ENCODE measurements at regions not wholly inside any gene's neighbourhood (a gene's known extent, or its start where the extent isn't known, plus 50 kb on each side); places are given as distances from the start of the nearest gene placed in this dataset.

DNA sequence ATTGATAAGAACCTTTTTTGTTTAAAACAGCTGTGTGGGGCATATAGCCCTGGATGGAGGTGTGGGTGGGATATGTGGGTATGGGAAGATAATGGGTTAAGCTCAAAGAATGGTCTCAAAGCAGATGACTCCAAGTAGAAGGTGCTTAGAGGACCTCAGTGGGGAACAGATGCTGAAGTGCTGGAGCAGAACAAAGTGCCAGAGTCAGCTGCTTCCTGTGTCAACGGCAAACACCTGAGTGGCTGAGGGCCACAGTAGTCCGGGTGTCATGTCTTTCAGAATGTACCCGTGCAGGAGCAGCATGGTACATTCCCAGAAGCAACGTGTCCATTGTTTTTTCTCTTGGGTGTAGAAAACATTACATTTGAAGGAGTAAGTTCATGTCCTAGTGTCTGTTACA, 210.6 kb downstream of the CCNG2 start:
- DNase-seq (ENCODE audit: low read depth): no peak

DNA sequence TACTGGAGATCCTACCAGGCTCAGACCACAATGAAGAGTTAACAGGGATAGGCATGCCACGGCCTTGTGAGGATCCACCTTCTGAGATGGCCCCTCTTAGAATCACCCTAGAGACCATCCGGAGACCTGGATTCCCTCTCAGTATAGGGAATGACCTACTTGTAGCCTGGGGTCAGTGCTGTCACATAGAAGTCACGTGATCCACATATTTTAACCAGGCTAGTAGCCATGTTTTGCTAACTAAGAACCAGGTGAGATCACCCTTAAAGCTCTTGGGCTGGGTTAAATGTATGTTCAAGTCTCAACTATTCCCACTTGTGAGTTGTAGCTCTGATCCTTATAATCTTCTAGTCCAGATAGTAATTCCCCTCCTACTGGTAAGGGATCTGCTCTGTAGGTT, 215.4 kb downstream of the CCNG2 start:
- DNase-seq (ENCODE audit: low read depth): no peak

DNA sequence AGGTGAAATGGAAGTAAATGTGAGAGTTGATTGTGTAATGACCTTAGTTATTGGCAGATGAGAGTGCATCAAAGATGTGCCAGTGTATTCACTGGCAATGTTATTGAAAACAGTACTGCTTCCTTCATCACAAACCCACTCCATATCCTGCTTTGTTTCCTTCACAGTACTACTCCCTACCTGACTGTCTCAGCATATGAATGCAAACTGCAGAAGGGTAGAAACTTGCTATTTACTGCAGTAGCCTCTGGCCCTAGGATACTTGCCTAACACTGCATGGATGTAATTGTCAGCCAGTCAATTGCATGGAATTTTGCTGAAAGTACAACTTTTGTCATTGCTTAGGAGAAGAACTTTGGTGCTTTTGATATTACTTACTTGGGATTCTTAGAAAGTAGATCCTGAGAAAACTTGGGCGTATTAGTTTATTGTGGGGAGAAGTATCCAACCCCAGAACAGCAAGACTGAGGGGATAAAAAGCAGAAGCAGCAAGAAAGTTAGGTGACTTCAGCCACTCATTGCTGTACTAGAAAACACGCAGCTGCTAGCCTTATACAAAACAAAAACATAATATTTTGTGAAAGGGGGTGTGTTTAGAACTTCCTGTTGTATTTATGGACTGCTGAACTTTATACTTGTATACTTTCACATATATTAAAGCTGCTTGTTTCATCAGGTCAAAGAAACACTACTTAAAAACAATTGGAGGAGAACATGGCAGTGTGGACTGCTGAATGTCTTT, 219.0 kb downstream of the CCNG2 start:
- DNase-seq (ENCODE audit: low read depth): no peak

DNA sequence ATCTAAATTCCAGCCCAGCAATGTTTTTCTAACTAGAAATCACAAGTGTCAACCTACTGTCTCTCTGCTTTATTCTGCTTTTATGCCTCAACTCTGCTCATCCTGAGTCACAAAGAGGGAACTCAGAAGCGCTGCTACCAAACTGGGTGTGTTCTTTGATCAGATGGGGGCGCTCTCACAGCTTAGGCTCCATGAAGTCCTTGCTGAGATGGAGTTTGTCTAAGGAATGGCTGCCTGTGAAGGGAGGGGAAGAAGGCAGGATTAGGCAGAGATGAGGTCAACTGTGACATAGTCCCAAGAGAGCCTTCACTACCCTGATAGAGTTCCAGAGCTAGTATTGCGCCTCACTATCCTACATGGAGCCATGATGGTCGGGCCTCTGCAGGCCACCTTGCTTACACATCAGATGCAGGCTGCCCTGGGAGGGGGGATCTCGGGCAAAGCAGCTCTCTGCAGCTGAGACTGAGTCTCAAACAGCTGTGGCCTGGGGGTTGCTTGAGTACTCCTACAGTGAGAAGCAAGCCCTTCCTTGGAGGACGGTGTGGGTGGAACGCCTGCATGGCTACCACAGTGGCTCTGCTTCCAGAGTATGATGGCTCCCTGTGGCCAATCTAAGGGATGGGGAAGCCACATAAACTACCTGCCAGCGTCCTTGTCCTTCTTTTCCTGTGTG, 219.9 kb downstream of the CCNG2 start:
- DNase-seq (ENCODE audit: low read depth): no peak

DNA sequence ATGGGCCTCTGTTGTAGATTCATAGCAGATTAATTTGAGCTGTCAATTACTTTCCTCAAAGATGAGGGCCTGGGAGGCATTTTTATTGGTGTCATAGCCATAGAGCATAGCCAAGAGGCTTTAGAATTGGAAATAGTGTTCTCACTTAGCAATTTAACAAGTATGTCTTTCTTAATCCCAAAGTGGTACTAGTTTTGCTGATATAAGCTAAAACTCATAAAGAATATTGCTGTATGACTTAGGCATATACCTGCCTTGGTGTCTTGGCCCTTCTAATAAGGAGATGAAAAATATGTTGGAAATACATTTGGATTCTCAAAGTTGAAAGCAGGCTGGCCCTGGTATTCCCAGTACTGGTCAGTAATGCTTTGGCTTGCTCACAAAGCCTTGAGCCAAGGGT, 221.5 kb upstream of the CXCL13 start:
- DNase-seq (ENCODE audit: low read depth): no peak

DNA sequence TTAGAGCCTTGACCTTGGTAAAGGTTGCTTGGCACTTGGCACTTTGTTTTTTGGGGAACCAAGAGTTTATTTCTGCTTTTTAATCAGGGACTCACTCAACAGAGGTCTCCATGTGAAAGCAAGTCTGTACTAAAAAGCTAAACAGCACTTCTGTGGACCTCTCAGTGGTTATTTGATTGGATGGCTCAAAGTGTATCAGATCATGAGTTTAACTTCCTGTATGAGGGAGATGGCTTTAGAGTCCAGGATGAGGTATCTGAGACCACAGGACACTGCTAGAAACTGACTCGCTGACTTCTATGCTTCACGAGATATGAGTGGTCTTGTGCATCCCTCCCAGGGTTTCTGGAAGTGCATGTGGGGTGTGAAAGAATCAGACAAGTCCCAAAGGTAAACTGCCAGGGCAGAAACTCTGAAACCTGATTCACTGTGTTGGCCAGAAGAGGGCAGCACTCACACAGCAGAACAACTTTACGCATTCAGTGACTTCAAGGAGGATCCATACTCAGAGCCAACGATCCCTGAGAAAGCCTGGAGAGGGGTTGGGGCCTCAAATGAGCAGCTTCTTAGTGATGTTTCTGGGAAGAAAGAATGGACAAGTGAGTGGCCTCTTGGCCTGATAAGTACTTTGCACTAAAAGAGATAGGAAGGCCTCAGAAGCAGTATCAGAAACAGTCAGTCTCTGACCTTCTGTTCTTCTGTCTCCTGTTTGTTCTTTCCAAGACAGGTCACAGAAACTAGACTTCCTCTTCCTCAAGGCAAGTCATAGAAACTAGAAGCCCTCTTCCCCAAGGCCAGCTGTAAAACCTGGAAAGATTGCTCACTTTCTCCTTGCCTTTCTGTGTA, 220.3 kb upstream of the CXCL13 start:
- DNase-seq (ENCODE audit: low read depth): peak; percentile 16

DNA sequence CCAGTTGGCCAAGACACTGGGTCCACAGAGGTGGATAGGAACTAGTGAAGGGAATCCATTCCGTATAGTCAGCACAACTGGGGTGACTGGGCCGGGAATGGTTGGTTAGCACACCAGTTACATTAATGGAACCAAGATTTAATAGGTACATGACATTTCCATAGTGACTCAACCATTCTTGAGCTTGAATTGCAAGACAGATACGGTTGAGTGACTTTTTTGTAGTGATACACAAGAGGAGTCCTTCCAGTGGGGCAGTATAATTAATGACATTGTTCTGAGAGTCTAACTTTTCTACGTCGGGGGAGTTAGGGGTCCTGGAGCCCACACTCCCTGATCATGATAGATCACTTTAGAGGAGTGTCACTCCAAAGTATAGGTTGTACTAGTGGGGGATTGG, 211.6 kb upstream of the CXCL13 start:
- DNase-seq (ENCODE audit: low read depth): no peak

DNA sequence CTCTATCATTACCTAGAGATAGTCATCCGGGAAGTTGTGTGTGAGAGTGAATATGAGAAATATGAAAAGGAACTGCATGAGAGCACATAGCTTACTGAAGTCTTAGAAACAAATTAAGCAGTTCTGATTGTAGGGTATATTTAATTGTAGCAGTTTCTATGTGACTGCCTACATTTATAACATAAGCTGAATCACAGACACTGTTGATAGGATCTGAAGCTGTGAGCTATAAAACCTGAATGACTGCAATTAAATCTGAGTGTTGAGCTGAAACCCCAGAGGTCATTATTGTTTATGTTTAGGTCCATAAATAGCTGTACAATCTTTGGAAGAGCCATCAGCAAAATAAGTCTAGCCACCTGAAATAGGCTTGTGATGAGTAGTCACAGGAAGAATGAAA, 210.1 kb upstream of the CXCL13 start:
- DNase-seq (ENCODE audit: low read depth): no peak

DNA sequence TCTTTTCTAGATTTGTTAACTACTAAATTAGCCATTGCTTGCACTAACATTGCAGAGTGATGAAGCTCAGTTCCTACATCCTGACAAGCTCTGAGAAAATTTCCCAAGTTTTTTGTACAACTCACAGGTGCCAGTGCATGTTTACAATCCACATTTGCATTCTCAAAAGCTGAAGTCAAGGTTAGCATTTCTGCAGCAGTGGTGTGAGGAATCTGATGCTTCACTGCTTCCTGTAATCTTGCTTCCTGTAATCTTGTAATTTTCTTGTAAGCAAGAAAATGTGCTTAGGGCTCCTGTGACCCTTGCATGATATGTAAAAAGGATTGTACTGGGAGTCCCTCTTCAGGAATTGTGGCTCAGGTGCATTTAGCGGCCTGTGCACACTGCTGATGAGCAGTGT, 207.4 kb upstream of the CXCL13 start:
- DNase-seq (ENCODE audit: low read depth): no peak

DNA sequence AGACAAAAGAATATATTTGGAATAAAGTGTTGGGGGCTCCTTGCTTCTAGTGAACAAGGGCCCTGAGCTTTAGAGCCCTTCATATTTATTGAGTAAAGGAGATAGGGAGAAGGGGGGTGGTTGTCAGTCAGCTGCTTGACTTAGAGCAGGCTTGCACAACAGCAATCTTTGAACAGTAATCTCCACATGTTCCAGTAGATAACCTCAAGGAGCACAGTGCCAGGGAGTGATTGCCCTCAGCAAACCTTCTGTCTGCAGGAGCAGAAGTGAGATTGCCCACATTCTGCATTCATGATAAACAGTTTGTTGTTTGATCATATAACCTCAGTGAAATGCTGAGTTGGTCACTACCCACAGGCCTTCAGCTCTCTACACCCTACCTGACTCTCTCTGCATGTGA, 205.8 kb upstream of the CXCL13 start:
- no peak for DNase-seq (ENCODE audit: low read depth)

DNA sequence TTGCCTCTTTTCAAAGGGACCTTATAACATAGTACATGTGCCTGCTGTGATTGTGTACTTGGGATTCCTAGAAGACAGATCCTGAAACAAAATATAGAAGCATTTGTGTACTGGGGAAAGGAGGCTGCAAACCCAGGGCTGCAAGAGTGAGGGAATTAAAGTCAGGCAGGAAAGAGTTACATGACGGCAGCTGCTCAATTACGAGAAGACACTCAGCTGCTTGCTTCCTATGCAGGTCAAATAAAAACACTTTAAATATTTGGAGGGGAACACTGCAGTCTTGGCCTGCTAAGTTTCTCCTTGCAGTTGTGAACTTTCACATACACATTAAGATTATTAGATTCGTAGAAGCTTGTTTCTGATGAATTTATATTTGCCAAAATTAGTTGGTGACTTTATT, 191.9 kb upstream of the CXCL13 start:
- DNase-seq (ENCODE audit: low read depth): no peak

DNA sequence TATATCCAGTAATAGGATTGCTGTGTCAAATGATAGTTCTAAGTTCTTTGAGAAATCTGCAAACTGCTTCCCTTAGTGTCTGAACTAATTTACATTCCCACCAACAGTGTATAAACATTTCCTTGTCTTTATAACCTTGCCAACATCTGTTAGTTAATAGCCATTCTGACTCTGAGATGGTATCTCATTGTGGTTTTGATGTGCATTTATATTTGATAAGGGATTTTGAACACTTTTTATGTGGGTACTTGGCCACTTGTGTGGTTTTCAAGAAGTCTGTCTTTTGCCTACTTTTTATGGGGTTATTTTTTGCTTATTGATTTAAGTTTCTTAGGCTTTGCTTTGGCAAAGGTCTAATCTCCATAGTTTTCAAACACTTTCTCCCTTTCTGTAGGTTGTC, 189.9 kb upstream of the CXCL13 start:
- no peak for DNase-seq (ENCODE audit: low read depth)

DNA sequence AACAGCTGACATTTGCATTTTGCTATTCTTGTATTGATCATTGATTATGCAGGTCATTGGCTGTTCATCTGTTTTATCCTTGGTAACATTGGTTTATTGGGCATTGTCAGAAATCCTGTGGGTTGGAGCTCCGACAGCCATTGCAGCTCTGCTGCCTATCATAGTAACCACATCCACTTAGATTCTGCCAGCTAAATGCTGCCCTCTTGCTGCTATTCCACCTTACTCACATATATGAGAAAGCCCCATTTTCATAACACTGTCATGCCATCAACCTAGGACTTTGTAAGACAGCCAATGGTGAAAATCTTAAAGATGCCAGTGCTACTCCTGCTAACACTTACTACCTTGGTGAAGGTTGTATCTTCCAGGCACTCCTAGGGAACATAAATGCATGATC, 187.3 kb upstream of the CXCL13 start:
- no peak for DNase-seq (ENCODE audit: low read depth)

DNA sequence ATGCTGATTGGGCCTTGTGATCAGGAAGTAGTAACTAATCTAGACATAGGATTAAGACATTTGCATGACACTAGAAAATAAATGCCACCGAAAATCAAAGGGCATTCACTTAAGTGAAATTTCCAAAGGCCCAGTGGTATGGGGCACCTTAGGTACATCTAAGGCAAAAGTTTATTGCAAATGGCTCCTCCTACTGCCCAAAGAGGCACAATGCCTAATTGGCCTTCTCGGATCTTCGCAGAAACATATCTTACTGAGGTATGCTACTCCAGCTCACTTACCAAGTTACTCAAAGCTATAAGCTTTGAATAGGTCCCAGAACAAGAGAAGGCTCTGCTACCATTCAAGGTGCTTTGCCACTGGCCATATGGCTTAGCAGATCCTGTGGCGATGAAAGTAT, 174.8 kb upstream of the CXCL13 start:
- no peak for DNase-seq (ENCODE audit: low read depth)

DNA sequence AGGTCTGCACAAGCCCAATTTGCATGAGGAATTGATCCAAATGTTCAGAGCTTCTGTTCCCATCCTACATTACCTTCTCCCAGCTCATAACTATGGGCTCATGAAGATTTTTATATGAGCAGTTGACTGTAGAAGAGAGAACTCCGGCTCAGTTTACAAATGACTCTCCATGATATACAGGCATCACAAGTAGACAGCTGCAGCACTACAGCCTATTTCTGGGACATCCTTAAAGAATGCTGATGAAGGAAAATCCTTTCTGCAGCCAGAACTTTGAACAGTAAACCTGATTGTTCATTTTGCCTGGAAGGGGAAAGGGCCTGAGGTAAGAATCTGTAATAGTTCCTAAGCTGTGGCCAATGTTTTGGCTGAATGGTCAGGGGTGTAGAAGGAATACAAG, 174.1 kb upstream of the CXCL13 start:
- no peak for DNase-seq (ENCODE audit: low read depth)

DNA sequence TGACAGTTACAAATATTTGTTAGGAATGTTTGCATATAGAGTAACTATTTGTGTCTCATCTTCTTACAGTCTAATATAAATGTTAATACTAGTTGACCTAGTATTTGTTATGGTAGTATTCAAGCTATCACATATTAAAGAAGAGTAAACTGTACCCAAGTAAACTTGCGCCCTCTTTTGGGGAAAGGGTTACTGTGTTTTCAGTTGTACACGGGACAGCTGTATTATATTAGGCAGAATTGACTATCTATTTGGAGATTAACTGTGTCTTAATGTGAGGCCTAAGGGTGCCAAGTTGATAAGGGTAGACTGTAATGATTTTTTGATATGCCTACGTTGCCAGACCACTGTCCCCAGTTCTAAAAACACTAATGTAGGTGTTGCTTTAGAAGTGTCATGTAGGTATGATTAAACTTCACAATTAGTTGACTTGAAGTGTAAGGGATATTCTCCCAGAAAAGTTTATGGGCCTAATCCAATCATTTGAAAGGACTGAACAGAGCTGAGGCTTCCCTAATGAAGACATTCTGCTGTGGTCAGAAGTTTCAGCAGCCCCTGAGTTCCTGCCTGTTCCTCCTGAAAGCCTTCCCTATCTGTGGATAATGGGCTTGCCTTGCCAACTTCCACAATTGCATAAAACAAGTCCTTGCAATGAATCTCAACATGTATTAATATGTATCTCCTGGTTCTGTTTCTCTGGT, 172.8 kb upstream of the CXCL13 start:
- no peak for DNase-seq (ENCODE audit: low read depth)

DNA sequence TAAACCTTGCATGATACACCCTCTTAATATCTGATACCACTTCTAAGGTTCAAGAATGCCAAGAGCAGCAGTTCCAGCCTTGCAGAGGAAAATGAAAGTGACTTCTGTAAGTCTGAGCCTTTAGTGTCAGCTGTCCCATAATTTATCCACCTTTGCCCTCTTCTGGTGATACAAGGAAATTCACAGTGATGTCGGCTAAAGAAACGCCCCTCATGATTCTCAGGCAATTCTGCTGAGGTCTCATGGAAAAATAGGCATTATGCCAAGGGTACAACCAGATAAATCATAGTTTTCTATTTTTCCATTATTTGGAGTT, 172.2 kb upstream of the CXCL13 start:
- DNase-seq (ENCODE audit: low read depth): no peak

DNA sequence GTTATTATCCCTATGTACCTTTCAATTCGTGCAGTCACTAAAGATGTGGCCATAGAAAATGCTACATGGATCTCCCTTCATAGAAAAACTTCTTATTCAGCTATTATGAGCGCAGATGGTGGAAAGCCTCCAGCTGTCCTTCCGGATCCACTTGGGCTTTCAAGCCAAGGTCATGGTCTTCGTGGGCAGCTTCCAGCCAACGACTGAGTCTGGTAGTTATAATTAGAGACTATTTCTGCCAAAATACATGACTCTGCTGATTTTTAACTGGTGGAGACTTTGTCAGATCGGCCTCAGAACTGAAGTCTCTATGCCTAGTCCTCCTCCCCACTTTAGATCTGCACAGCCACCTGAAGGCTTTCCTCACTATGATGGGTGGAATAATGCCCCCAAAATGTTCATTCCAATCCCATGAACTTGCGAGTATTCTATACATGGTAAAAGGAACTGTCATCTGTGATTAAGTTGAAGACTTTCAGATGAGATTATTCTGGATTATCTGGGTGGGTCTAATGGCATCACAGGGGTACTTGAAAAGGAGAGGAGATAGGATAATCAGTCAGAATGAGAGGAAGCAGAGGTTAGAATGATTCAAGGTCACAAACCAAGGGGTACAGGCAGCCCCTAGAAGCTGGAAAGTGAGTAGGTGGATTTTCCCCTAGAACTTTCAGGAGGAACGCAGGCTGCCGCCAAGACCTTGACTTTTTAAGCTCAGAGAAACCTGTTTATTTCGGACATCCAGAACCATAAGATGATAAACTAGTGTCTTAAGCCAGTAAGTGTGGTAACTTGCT, 171.1 kb upstream of the CXCL13 start:
- no peak for DNase-seq (ENCODE audit: low read depth)

DNA sequence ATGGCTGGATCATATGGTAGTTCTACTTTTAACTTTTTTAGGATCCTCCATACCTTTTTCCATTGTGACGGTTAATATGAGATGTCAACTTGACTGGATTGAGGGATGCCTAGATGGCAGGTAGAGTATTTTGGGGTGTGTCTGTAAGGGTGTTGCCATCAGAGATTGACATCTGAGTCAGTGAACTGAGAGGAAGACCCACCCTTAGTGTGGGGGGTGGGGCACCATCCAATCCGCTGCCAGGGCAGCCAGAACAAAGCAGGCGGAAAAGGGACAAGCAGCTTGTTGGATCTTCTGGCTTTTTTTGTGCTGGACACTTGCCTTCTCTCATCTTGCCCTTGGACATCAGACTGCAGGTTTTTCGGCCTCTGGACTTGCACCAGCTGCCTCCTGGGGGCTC, 168.5 kb upstream of the CXCL13 start:
- DNase-seq (ENCODE audit: low read depth): no peak

DNA sequence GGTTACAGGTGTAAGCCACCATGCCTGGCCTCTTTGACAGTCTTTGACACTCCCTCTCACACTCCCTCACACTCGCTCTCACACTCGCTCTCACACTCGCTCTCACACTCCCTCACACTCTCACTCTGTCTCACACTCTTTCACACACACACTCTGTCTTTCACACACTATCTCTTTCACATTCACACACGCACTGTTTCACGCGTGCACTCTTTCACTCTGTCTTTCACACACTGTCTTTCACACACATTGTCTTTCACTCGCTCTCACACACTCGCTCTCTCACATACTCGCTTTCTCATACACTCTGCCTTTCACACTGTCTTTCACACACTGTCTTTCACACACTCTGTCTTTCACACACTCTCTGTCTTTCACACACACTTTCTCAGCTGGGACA, 167.1 kb upstream of the CXCL13 start:
- no peak for DNase-seq (ENCODE audit: low read depth)

DNA sequence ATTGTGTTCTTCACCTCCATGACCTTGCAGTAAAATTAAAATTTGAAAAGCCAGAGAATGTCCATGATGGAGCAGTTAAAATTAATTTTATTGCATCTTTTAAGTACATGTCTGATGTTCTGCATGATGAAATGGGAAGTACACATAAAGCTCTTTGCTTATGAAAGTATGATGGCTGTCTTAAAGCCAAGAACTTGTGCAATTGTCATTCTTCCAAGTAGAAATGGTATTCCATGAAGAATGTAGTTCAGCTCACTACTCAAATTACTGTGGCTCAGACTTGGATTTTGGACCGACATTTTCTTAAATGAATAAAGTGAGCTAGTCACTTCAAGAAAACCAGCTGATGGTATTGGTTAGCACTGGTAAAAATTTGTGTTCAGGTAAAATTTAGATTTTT, 161.7 kb upstream of the CXCL13 start:
- no peak for DNase-seq (ENCODE audit: low read depth)

DNA sequence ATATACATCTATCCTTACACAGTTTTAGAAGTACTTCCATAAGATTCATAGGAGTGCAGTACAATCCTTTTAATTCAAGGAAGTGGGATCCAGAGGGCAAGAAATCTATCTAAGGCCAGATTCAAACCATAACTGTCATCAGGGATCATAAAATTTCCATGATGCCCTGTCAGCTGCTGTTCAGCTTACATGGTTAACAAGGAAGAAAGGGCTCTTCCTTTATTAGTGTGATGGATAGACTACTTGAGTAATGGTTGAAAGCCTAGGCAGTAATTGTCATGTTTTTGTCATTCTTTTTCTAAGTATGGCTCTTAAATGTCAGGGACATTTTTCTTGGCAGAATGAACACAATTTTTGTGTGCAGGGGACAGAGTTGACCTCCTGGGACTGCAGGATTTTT, 159.8 kb upstream of the CXCL13 start:
- DNase-seq (ENCODE audit: low read depth): no peak
